Large intestine (tissue), 3 donors: ENCODE measurements at regions not wholly inside any gene's neighbourhood (a gene's known extent, or its start where the extent isn't known, plus 50 kb on each side); places are given as distances from the start of the nearest gene placed in this dataset.

Experiments
- DNase-seq, 2 donors: peaks; one replicate each; pipeline versions ENCODE4 v3.0.0 to v3.0.0-alpha.2; 2013
- H3K27ac ChIP-seq: one replicate; pipeline ENCODE4 v1.5.1; 2013; ENCODE audit warnings: low read length
- H3K27me3 ChIP-seq: 2 replicates; pipeline ENCODE4 v1.6.1; 2013; ENCODE audit warnings: low read length; ENCODE audit not compliant: control insufficient read depth, insufficient read depth
- H3K36me3 ChIP-seq: 2 replicates; pipeline ENCODE4 v1.6.1; 2013; ENCODE audit warnings: low read length; ENCODE audit not compliant: control insufficient read depth, insufficient read depth
- H3K4me1 ChIP-seq: one replicate; pipeline ENCODE4 v1.6.1; 2013; ENCODE audit warnings: low read length; ENCODE audit not compliant: control insufficient read depth, insufficient read depth
- H3K4me3 ChIP-seq: one replicate; pipeline ENCODE4 v1.5.1; 2013; ENCODE audit warnings: low read length
- H3K9me3 ChIP-seq: one replicate; pipeline ENCODE4 v1.6.1; 2013; ENCODE audit warnings: mild to moderate bottlenecking, low read depth, low read length, moderate library complexity; ENCODE audit not compliant: control insufficient read depth
- WGBS: methylation state at CpG from one replicate; pipeline ENCODE4 v1.1.5; 2013; ENCODE audit warnings: low lambda C conversion rate; ENCODE audit not compliant: insufficient coverage; 5-methylcytosine and 5-hydroxymethylcytosine counted together

DNA sequence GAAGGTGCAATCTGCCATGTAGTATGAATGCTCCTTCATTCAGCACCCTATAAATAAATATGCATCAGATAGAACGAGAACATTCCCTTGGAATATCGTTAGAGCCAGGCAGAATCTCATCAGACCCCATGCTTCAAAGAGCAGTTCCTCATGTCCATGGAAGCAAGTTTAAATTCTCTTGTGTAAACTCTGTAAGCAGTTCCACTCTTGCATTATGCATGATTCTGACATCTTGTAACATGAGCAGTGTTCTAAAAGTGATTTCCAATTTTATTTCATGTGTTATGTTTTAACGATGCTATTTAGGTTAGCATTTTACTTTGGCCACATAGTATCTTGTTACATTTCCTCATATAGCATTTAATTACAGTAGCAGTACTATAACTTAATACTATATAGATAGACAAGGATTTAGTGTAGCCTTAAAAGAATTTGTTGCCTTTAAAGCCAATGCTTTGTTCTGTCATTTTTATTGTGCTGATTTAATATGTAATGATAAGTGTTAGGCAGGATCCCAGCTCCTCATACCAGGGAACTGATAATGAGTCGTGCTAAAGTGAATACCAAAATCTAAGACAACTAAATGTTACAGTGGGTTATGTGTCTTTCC, 161.2 kb upstream of the NECTIN3 start:
- Histone ChIP-seq H3K27ac (no peak overlapping the region), H3K9me3 (no peaks in the 10 kb centered on the region), H3K27me3 (no peaks in the 10 kb centered on the region), H3K36me3 (no peaks in the 10 kb centered on the region), H3K4me3 (no peak overlapping the region), H3K4me1 (no peaks in the 10 kb centered on the region)
- 60% methylated on average over 1 of the region's 4 CpGs for WGBS
- DNase-seq = no peak

DNA sequence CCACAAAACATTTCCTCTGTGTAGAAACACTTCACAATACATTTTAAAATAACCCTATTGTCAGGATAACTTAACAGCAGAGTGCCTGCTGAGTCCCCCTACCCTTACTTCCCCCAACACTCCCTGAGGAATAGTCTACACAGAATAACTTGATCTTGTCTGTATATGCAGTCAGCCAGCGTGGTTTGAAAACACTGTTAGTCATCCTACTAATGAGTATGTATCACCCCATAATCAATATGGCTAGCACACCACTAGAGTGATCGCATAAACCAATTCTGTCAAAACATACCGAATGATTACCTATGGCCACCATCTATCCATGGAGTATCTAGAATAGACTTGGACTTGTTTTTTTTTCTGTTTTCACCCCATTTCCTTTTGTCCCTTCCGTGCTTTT, 152.7 kb upstream of the NECTIN3 start:
- WGBS = 90% methylated on average over 2 of the region's 4 CpGs

DNA sequence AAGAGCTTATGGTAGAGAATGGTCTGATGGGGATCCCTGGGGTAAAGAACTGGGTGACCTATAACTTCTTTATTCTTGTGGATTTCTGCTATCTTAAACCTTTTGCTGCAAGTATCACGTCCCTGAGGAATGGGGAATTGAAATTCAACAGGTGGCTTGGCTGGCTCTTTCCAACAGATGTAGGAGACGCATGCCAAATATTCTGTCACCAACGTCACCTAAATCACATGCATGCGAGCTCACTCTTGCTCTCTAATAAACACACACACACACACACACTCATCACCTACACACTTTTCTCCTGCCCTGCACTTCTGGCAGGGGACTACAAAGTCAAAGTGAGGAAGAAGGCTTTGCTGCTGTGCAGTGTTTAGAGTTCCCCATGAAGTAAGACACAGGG, 145.8 kb upstream of the NECTIN3 start:
- Histone ChIP-seq H3K36me3 (no peaks in the 10 kb centered on the region), H3K4me1 (no peaks in the 10 kb centered on the region), H3K27ac (no peak overlapping the region), H3K27me3 (no peaks in the 10 kb centered on the region), H3K4me3 (no peak overlapping the region), H3K9me3 (no peaks in the 10 kb centered on the region)
- WGBS = no CpG with 5 or more reads among the region's 4 CpGs
- no peak for DNase-seq

More for the DNA sequence above, 152.7 kb upstream of the NECTIN3 start:
- no peak for DNase-seq
- peaks cover 4% of the 10 kb centered on the region for H3K9me3 ChIP-seq
- no peaks in the 10 kb centered on the region for H3K27me3 ChIP-seq
- no peak overlapping the region for H3K27ac ChIP-seq
- H3K4me3 ChIP-seq = no peak overlapping the region
- H3K4me1 ChIP-seq = no peaks in the 10 kb centered on the region
- H3K36me3 ChIP-seq = no peaks in the 10 kb centered on the region

DNA sequence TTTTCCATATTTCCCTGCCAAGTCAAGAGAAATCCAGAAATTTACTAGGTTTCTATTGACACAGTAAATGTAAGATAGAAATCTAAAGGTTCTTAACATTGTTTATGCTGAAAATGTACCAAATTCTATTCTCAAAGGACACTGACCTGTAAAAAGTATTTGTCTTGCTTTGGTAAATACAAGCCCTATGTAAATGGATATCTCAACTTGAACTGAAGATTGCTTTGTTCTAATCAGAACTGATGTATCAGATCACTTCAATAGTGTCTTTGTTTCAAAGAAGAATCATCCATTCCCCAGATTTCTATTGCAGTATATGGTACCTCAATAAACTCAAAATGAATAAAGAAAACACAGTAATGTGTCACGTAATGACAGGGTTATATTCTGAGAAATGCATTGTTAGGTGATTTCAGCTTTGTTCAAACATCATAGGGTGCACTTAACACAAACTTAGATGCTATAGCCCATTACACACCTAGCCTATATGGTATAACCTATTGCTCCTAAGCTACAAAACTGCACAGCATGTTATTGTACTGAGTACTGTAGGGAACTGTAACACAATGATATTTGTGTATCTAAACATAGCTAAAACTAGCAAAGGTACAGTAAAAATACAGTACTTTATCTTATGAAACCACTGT, 143.5 kb upstream of the NECTIN3 start:
- no peak for DNase-seq
- Histone ChIP-seq H3K9me3 (no peaks in the 10 kb centered on the region), H3K4me3 (no peak overlapping the region), H3K27ac (no peak overlapping the region), H3K4me1 (no peaks in the 10 kb centered on the region), H3K36me3 (no peaks in the 10 kb centered on the region), H3K27me3 (no peaks in the 10 kb centered on the region)
- no CpG with 5 or more reads among the region's 1 CpG for WGBS

DNA sequence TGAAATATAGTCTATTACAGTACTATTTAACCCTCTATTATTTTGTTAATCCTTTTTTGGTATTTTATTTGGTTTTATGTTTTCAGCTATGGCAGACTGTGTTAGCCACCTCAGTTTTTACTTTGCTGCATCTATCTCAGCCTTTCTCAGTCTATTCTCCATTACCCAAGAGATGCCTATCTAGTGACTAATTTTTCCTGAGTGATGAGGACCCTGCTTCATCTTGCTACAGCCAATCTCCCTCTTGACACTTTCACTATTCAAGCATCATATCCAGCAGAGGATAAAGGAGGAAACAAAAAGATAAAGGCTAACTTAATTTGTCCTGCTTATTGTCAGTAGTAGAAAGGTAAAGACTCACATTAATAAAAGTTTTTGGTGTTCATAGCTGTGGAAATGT, 141.8 kb upstream of the NECTIN3 start:
- no peaks in the 10 kb centered on the region for H3K9me3 ChIP-seq
- no peak for DNase-seq
- no peaks in the 10 kb centered on the region for H3K4me1 ChIP-seq
- H3K36me3 ChIP-seq = no peaks in the 10 kb centered on the region
- H3K27ac ChIP-seq = no peak overlapping the region
- H3K27me3 ChIP-seq = no peaks in the 10 kb centered on the region
- no peak overlapping the region for H3K4me3 ChIP-seq

DNA sequence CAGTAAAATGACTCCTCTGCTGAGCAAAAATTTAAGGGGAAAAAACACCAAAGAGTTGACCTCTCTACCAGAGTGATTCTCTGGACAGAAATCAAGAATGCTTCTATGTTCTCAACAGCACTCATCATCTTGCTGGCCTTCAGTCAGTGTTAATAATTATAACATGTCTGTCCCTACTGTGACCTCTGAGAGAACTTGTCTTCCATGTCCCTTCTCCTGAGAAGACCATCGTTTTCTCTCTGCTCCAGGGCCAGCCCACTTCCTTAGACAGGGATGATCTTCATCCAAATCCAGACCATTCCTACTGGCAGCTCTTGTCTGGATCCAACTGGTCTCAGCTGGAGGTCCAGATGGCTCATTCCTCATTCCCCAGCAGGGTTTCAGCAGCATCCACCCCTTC, 139.0 kb upstream of the NECTIN3 start:
- DNase-seq = no peak
- whole genome bisulfite sequencing = 75% methylated on average over 1 of the region's 1 CpG
- Histone ChIP-seq H3K36me3 (no peaks in the 10 kb centered on the region), H3K4me3 (no peak overlapping the region), H3K9me3 (no peaks in the 10 kb centered on the region), H3K27ac (no peak overlapping the region), H3K4me1 (no peaks in the 10 kb centered on the region), H3K27me3 (no peaks in the 10 kb centered on the region)

DNA sequence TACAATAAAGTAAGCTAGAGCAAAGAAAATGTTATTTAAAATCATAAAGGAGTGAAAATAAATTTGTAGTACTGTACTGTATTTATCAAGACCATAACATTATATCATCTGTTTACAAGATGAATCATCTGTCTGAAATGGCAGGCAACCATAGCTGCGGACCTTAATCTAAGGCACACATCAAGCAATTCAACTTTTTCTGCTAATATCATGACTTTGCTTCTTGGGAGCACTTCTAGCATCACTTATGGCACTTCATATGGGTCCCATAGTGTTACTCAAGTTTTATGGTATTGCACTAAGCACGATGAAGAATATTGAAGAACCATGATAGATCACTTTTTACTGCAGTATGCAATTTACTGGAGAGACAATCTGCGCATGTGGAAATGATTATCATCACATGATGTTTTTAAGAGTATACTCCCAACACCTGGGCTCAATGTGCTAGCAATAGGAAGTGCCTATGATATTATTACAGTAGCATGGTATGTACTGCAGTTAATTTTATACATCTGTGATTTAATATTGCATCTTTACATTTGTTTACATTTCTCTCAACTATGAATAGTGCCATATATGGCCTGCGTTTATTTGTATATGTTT, 137.7 kb upstream of the NECTIN3 start:
- H3K36me3 ChIP-seq = no peaks in the 10 kb centered on the region
- H3K4me1 ChIP-seq = no peaks in the 10 kb centered on the region
- H3K27me3 ChIP-seq = no peaks in the 10 kb centered on the region
- no peak overlapping the region for H3K27ac ChIP-seq
- WGBS = 83% methylated on average over 1 of the region's 4 CpGs
- no peaks in the 10 kb centered on the region for H3K9me3 ChIP-seq
- no peak overlapping the region for H3K4me3 ChIP-seq
- DNase-seq = no peak

DNA sequence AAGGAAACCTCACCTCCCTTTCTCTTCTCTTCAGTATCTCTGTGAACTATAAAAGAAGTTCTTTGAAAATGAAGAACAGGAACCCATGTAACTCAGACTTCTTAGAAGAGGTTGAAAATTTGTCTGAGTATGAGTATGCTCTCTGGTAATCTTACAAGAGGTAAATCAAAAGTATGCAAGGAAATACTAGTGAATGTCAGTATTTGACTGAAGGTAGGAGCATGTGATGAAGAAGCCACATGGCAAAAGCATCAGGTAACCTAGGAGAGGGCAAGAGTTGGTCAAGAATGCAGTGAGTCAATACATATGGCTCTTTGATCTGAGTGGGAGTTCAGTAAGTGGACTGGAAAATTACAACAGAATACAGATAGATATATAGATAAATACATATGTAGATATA, 133.0 kb upstream of the NECTIN3 start:
- H3K4me1 ChIP-seq = no peaks in the 10 kb centered on the region
- H3K36me3 ChIP-seq = no peaks in the 10 kb centered on the region

DNA sequence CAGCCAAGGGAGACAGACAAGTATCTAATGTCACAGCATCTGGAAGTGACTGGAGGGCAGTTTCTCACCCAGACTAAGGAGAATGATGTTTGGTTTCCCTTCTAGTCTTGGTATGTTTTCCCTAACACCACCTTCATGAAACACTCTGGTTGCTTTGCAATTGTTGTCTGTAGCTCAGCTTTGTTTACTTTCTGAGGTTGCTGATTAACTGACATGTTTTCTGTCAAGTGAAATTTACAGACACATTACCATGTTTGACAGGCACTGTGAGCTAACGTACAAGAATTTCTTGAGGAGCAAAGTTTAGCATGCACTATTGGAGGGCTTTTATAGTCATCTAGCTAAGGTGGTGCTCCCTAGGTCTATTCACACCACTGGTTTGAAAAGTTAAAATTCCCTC, 131.6 kb upstream of the NECTIN3 start:
- no peaks in the 10 kb centered on the region for H3K36me3 ChIP-seq
- no peak overlapping the region for H3K27ac ChIP-seq
- H3K4me1 ChIP-seq = no peaks in the 10 kb centered on the region
- no peak overlapping the region for H3K4me3 ChIP-seq
- peaks cover 9% of the 10 kb centered on the region for H3K9me3 ChIP-seq
- H3K27me3 ChIP-seq = no peaks in the 10 kb centered on the region
- no peak for DNase-seq
- no CpG with 5 or more reads among the region's 1 CpG for WGBS

More for the DNA sequence above, 133.0 kb upstream of the NECTIN3 start:
- DNase-seq = no peak
- Histone ChIP-seq H3K27me3 (no peaks in the 10 kb centered on the region), H3K4me3 (no peak overlapping the region), H3K9me3 (no peaks in the 10 kb centered on the region), H3K27ac (no peak overlapping the region)

DNA sequence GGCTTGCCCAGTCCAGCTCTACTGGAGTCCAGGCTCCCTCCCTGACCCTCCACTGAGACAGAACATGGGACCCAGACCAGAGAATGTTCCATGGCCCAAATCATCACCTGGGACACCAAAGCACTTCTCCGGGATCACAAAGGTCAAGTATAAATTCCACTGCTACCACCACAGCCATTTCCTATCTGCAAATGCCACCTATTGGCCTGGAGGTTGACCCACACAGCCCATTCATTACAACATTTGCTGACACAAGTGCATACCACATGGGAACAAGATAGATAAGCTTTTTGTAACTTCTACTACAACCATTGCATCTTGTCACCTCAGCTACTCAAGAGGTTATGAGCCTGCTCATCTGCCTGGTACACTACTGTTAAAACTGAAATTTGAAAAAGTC, 126.8 kb upstream of the NECTIN3 start:
- no CpG with 5 or more reads among the region's 1 CpG for WGBS
- peaks cover 24% of the 10 kb centered on the region for H3K9me3 ChIP-seq
- DNase-seq = no peak
- no peaks in the 10 kb centered on the region for H3K4me1 ChIP-seq
- H3K27me3 ChIP-seq = no peaks in the 10 kb centered on the region
- no peak overlapping the region for H3K4me3 ChIP-seq
- no peak overlapping the region for H3K27ac ChIP-seq
- H3K36me3 ChIP-seq = no peaks in the 10 kb centered on the region

DNA sequence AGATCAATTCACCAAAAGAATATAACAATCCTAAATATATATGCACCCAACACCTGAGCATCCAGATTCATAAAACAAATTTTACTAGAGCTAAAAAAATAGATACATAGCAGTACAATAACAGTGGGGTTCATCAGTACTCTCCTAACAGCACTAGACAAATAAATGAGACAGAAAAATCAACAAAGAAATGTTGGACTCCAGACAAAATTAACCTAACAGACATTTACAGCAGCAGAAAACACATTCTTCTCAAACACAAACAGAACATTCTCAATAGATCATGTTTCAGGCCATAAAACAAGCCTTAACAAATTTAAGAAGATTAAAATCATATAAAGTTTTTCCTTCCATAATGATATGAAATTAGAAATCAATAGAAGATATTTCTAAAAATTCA, 124.8 kb upstream of the NECTIN3 start:
- Histone ChIP-seq H3K4me3 (no peak overlapping the region), H3K9me3 (peaks cover 24% of the 10 kb centered on the region), H3K27ac (no peak overlapping the region), H3K4me1 (no peaks in the 10 kb centered on the region), H3K36me3 (no peaks in the 10 kb centered on the region), H3K27me3 (no peaks in the 10 kb centered on the region)
- no peak for DNase-seq
